SK-N-SH (cell line): ENCODE measurements at regions not wholly inside any gene's neighbourhood (a gene's known extent, or its start where the extent isn't known, plus 50 kb on each side); places are given as distances from the start of the nearest gene placed in this dataset.

Experiments
- EP300 ChIP-seq, 2 experiments: IDR thresholded peaks; 2 replicates each; pipeline versions ENCODE4 v1.4.0 to v1.6.1; 2012; ENCODE audit warnings: borderline replicate concordance in 1 of 2, low read depth in 1 of 2, low read length in 1 of 2
- JUND ChIP-seq: IDR thresholded peaks from 2 replicates; pipeline ENCODE4 v1.4.0; 2012
- POLR2AphosphoS5 ChIP-seq: IDR thresholded peaks from 2 replicates; pipeline ENCODE4 v1.6.1; 2012; ENCODE audit warnings: low read depth, low read length
- USF2 ChIP-seq: fragments of 150-350 bp; IDR thresholded peaks from 2 replicates; pipeline ENCODE4 v1.6.1; 2017; ENCODE audit warnings: antibody characterized with exemption, low read length, low read depth, borderline replicate concordance

GRCh38 chr1:82823876-82824275 lies 1023.1 kb downstream of the ADGRL2 start:
- TF ChIP-seq USF2 (no peak), POLR2AphosphoS5 (no peak), JUND (no peak), EP300 (IDR thresholded peaks at IDR 0.05; ENCODE audit: borderline replicate concordance in 1 of 2, low read depth in 1 of 2, low read length in 1 of 2) (no peak)
